ENCODE measurements at regions not wholly inside any gene's neighbourhood (a gene's known extent, or its start where the extent isn't known, plus 50 kb on each side); places are given as distances from the start of the nearest gene placed in this dataset.

- TF ChIP-seq, protein P1, sequence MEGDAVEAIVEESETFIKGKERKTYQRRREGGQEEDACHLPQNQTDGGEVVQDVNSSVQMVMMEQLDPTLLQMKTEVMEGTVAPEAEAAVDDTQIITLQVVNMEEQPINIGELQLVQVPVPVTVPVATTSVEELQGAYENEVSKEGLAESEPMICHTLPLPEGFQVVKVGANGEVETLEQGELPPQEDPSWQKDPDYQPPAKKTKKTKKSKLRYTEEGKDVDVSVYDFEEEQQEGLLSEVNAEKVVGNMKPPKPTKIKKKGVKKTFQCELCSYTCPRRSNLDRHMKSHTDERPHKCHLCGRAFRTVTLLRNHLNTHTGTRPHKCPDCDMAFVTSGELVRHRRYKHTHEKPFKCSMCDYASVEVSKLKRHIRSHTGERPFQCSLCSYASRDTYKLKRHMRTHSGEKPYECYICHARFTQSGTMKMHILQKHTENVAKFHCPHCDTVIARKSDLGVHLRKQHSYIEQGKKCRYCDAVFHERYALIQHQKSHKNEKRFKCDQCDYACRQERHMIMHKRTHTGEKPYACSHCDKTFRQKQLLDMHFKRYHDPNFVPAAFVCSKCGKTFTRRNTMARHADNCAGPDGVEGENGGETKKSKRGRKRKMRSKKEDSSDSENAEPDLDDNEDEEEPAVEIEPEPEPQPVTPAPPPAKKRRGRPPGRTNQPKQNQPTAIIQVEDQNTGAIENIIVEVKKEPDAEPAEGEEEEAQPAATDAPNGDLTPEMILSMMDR (IDR thresholded peaks at IDR 0.05): no peak
- TF ChIP-seq POLR2A (IDR thresholded peaks at IDR 0.05) (no peak), POLR2AphosphoS5 (IDR thresholded peaks at IDR 0.05) (no peak)
Measured at GRCh38 chr4:54915276-54915675, 210.1 kb downstream of the KDR start.

All from suprapubic skin (tissue), 4 donors.